Renal pelvis (tissue), 1 donor: ENCODE measurements at regions not wholly inside any gene's neighbourhood (a gene's known extent, or its start where the extent isn't known, plus 50 kb on each side); places are given as distances from the start of the nearest gene placed in this dataset.

Source experiments
- DNase-seq: peaks from one replicate; pipeline ENCODE4 v3.0.0-alpha.2; 2013

- no peak for DNase-seq
Observed at GRCh38 chr6:44062771-44063560, 64.3 kb downstream of the MRPL14 start.

- DNase-seq = no peak
Observed at GRCh38 chr6:44062105-44062770, 65.0 kb downstream of the MRPL14 start.

DNA sequence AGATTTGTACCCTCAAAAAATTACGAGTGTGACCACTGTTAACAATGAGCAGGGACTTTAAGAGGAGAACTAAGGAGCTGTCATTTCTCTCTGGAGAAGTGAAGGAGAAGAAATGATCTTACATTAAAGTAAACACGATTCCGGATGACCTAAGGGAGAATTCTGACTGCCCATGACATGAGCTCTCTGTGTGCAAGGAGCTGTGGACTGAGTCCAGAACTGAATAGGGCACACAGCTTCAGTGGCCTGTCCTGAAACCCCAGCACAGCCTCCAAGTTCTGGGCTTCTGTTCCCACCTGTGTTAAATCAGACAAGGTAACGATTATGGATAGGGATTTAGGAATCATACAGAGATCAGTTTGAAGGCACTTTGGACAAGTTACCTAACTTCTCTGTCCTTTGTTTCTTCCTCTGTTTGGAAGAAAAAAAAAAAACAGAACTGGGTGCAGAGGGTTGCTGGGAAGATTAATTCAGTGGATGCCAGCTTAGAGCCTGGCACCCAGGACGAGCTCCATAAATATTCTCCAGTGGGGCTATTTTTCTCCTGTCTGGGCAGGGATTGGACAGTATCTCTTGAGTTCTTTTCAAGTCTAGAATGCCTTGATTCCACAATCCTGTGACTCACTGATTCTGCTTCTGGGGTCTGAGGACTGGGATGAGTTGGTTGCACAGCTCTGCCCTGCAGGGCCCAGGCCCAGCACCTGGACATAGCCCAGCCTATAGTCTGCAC is 65.7 kb downstream of the MRPL14 start:
- no peak for DNase-seq

- no peak for DNase-seq
Observed at GRCh38 chr6:44060612-44061374, 66.5 kb downstream of the MRPL14 start.

DNA sequence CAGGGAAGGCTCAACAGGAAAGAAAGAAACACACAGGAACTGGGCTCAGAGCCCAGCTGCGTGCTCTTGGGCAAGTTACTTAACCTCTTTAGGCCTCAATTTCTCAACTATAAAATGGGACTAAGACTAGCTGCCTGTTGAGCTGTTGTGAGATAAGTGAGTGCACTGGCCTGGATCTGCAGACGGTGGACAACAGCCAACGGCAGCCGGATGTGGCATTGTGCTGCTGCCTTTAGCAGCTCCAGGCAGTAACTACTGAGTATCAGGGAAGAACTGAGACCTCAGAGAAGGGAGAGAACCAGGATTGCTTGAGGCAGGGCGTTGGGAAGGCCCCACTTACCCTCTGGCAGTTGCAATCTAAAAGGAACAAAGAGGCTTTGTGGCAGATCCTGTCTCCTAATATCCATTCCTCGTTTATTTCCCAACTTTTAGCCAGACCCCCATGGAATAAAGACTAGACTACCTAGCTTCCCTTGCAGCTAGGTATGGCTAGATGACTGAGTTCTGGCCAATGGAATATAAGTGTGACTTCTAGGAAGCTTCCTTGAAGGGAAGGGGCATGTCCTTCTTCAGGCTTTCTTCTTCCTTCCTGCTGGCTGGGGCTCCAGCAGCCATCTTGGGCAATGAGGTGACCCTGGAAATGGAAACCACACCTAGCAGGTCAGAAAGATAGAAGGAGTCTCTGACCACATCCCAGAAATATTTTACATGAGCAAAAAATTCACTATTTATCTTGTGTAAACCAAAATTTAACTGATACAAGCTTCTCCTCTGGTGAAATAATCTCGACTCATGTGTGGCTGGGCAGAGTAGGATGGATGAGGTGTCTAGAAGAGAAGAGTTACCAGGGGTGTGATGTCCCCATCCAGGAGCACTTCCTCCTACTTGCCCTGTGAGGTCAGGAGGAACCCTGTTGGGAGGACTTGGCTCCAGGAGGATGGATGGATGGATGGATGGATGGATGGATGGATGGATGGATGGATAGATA is 67.6 kb downstream of the MRPL14 start:
- DNase-seq = no peak

DNA sequence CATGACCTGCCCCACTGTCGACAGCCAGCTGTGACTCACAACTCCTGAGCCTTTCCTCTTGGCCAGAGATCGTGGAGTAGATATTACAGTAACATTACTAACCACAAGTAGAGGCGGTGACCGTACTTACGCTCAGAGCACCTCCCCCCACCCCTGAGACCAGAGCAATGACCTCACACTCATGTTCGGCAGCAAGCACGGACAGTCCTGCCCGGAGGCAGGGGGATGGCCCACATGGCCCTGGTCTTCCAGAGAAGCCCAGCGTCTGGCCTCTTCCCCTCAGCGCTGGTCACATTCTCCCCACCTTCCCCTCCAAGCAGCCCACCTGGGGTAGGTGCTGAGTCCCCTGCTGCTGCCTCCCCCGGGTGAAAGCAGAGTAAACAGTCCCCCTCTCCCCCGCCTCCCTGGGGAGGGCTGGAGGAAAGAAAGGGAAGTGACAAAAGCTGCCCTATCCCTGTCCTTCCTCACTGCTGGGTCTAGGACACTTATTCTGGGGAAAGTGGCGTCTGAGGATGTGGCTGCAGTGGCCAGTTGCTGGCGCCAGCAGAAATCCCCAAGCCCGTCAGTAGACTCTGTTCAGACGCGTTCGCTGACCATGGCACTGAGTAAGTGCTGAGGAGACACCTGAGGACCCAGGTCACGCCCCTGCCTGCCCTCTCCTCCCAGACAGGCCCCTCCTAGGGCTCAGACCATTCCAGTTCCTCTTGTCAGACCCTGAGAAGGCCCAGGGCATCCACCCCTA is 68.5 kb downstream of the MRPL14 start:
- no peak for DNase-seq

- no peak for DNase-seq
Observed at GRCh38 chr6:44057931-44058616, 69.2 kb downstream of the MRPL14 start.

- no peak for DNase-seq
Observed at GRCh38 chr6:44057238-44057930, 69.9 kb downstream of the MRPL14 start.

DNA sequence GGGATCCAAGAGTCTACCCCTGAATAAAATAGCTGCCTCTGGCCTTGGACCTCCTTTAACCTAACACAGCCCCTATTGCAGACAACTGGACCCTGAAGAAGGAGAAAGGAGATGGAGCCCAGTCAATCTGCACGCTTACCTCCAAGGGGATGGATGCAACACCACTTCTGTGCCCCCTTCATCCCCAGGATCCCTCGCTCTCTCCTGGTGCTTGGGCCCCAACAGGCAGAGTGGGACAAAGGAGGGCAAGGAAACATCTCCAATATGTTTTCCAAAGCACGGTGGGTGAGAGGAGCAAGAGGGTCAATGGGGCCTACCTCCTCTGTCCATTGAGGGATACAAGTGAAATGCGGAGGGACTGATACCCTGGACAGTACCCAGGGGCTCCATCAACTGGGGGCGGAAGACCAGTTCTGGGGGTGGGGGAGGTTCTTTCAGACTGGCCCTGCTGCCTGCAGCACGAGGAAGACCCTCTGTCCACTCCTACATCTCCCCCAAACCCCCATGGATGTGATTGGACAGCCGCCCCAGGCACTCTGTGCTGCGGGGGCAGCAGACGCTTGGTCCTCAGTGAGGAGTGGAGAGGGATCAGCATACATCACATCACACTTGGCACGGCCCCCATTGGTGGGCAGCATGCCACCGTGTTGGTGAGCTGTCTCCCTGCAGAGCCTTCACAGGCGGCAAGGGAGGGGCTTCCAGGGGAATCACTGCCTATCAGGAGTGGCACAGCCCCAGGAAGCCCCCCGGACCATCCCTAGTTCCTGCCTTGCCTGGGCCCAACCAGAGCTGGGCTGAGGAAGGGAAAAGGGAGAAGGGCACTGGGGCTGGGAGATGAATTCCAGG is 70.6 kb downstream of the MRPL14 start:
- no peak for DNase-seq

DNA sequence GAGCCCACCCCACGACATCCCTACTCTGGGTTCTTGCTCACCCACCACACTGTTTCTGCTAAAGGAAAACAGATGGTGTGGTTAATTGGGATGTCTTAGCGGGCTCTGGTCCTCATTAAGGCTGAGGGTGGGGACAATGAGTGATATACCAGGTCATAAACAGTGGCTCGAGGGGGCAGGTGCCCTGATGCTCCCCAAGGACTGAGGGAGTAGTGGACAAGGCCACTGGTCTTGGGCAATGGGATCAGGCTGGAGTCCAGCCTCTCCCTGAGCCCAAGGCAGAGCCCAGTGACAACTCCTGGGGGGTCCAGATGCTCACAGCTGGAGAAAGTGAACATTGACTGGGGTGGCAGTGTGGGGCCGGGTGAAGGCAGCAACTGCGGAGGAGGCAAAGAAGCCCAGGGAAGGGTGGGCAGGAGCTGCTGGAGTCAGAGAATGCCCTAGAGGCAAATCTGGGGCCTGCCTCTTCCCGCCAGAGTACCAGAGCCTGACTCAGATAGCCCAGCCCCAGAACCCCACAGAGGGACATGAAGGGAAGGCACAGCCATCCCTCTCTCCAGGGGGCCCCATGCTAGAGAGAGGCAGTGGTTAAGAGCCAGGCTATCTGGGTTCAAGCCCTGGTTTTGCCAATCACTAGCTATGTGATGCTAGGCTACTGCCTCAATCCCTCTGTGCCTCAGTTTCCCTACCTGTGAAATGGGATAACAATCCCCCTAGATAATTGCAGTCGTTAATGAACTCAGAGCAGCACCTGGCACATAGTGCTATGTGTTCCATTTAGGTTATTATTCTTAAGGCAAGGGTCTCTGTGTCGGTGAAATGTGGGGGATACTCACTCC is 72.3 kb downstream of the MRPL14 start:
- DNase-seq = no peak

DNA sequence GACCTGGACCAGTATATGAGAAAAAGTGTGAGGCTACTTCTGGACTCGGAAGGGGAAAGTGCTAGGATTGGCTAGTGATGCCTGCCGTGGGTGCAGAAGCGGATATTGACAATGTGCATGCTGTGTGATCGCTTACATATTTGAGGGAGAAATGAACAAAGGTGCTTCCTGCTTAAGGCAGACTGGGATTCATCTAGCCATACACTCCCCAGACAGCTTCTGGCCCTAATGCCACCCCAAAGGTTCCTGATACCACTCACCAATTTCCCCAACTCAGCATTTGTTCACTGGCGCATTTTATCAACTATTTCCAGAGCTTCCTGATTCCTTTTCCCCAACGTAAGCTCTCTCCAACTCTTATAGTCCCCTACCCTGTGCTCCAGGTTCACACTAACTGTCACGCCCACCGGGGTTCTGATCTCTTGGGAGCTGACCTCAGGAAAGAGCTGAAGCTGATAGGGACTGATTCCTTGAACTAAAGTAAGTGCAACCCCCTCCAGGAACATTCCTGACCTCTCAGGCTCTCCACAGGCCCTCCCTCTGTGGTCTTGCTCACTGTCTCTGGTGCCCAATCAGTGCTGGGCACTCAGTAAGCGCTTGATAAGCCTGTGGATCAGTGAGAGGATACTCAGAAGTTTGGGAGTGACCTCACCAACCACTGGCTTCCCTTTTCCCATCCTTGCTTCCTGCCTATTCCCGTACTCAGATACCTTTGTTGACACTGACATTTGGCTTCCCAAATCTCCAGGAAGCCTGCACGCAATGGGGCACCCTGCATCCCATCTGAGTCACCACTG is 73.3 kb downstream of the MRPL14 start:
- no peak for DNase-seq

GRCh38 chr6:44053106-44053756 is 74.0 kb downstream of the MRPL14 start:
- no peak for DNase-seq

- DNase-seq = no peak
Observed at GRCh38 chr6:44052419-44053023, 74.7 kb downstream of the MRPL14 start.

DNA sequence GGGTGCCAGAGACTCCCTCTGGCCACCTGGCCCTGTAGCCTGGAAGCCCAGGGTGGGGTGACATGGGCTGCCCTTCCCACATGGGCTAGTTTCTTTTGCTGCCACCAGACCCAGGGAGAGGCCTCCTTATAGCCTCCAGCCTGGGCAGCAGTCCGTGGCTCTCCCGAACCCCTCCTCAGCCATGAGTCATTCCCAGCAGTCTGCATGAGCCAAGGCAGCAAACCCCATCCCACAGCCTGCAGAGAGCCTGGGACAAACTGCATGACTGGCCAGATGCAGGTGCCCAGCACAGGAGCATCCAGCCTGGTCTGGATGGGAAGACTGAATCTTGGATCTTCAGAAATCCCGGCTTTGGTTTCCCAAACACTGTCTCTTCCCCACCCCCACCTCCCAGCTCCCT is 75.7 kb downstream of the MRPL14 start:
- DNase-seq = no peak

DNA sequence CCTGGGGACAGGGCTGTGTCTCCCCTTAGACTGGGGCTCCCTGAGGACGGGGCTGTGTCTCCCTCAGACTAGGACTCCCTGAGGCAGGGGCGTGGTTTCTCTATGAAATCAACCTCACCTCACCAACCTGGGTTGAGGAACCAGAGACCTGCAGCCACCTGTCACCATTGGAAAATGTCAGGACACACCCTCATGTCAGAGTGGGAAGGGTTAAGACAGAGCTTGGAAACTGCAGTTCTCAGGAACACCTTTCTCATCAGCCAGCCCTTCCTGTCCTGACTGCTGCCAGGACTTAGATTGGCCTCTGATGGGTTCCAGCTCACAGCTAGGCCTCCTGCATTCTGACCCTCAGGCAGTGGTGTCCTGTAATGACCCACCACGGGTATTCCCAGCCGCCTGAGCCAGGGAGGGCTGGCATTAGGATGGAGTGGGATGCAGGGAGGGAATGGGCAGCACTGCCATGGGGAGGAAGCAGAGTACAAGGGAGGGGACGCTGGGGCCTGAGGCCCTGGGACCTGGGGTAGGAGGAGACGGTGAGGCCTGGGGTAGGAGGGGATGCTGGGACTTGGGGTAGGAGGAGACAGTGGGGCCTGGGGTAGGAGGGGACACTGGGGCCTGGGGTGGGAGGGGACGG is 76.3 kb downstream of the MRPL14 start:
- no peak for DNase-seq
